Astrocyte of the hippocampus (primary cell): ENCODE measurements at regions not wholly inside any gene's neighbourhood (a gene's known extent, or its start where the extent isn't known, plus 50 kb on each side); places are given as distances from the start of the nearest gene placed in this dataset.
A peak's percentile ranks its signal among the peaks of the same experiment; 100 is the strongest.
"Not testable (repeated sequence)": the region's sequence is repeated elsewhere in the genome, so short reads cannot be mapped to it uniquely, and the experiment has no call there.

Source experiments
- DNase-seq: peaks from one replicate; pipeline ENCODE4 v3.0.0; 2011; ENCODE audit warnings: low read depth, low spot score

GRCh38 chr14:53365486-53366130 is 212.5 kb upstream of the DDHD1 start:
- DNase-seq: no peak

- not testable (repeated sequence) for DNase-seq
Observed at GRCh38 chr14:53362916-53363315, 209.8 kb upstream of the DDHD1 start.

GRCh38 chr14:53360829-53361228 is 207.7 kb upstream of the DDHD1 start:
- DNase-seq: no peak

- DNase-seq: no peak
Observed at GRCh38 chr14:53358166-53358565, 205.0 kb upstream of the DDHD1 start.

- no peak for DNase-seq
Observed at GRCh38 chr14:53356361-53357150, 203.4 kb upstream of the DDHD1 start.

DNA sequence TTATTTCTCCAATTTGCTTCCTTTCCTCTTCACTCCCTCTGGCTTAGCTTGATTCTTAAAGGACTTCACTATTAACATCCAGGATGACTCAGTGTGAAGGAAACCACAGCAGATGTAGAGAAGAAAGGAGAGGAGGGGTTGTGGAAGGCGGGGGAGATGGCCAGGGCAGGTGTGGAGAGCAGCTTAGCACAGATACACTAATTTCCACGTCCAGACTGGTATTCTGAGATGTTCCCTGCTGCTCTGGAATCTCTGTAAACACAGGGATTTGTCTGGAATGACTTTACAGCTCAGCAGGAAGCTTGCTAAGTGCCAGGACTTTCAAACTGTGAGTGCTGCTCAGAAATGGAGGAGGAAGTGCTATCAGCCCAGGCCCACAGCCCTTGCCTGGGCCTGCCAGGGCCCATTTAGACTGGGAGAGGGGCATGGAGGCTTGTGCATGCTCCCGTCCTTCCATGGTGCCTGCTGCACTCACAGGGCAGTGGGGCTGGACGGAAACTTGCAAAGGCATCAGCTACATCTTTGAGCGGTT is 202.5 kb upstream of the DDHD1 start:
- peak; percentile 80 for DNase-seq

DNA sequence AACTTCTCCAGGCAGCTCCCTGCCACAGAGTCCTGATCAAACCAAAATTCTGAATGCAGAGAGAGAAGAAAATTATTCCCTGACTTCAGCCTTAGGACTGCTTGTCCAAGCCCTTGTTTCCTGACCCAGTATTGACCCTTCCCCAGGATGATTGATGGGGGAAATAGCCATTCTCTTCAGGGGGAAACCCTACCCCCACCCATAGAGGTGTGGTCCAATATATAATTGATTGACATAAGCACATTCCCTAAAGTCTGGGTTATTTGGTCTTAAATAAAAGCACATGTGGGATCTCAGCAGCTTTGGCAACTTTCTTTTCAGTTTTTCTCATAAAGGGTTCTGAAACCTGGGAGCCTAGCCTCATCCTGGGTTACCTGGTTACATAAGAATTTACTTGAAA is 201.2 kb upstream of the DDHD1 start:
- DNase-seq: no peak

GRCh38 chr14:53350866-53351265 is 197.7 kb upstream of the DDHD1 start:
- DNase-seq: no peak

GRCh38 chr14:53350429-53350828 is 197.3 kb upstream of the DDHD1 start:
- DNase-seq: peak; percentile 47

DNA sequence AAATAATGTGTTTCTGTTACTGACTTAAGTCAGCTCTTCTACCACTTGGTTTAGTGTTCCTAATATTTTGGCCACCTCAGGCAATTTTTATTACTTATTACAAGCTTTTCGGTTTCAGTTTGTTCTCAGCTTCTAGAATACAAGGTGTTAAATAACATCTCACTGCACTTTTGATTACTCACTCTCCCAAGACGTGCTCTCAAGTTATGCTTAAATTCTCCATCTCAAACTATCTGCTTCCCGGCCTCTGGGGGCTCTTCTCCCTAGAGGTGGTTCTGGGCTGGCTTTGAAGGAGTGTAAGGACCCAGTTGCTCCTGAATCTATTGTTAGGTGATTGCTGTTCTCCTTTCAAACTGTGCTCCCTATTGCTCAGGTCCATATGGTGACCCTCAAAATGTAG is 193.9 kb upstream of the DDHD1 start:
- no peak for DNase-seq

GRCh38 chr14:53341324-53341723 is 188.2 kb upstream of the DDHD1 start:
- peak; percentile 42 for DNase-seq

- DNase-seq: peak; percentile 70
Observed at GRCh38 chr14:53338192-53338591, 185.1 kb upstream of the DDHD1 start.

- DNase-seq: no peak
Observed at GRCh38 chr14:53336729-53337128, 183.6 kb upstream of the DDHD1 start.

GRCh38 chr14:53333809-53334208 is 180.7 kb upstream of the DDHD1 start:
- DNase-seq: no peak

DNA sequence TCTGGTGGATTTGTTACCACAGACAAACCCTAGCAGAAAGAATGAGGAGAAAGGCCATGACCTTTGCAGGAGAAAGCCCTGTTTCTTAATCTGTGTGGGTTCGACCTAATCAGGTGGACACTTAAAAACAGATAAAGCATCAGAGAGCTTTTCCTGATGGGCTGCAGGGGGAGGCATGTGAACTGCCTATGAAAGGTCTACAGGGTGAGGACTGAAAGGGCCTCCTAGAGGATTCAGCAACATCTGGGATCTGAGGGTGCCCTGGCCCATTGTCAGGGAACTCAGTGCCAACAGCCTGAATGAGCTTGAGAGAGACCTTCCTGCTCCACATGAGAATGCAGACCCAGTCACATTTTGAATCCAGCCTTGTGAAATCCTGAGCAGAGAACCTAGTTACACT is 178.8 kb upstream of the DDHD1 start:
- DNase-seq: no peak

GRCh38 chr14:53331247-53331646 is 178.1 kb upstream of the DDHD1 start:
- DNase-seq: peak; percentile 41

DNA sequence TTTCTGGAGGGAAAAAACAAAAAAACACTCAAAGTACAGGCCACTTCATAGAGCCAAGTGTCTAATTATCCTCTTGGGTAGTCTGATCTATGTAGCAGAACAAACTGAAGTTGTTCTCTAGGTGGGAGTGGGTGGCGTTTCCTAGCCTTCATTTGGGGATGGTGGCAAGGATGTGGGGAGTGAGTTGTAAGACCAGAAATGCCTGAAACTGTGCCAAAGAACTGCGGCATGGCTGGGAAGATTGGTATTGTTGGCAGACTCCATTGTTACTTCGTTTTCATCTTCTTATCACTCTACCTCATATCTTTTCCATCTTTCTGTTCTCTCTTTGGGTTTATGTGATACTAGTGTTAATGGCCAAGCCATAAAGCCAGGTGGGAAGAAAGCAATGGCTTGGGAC is 177.3 kb upstream of the DDHD1 start:
- peak; percentile 44 for DNase-seq

GRCh38 chr14:53328841-53329240 is 175.7 kb upstream of the DDHD1 start:
- no peak for DNase-seq

DNA sequence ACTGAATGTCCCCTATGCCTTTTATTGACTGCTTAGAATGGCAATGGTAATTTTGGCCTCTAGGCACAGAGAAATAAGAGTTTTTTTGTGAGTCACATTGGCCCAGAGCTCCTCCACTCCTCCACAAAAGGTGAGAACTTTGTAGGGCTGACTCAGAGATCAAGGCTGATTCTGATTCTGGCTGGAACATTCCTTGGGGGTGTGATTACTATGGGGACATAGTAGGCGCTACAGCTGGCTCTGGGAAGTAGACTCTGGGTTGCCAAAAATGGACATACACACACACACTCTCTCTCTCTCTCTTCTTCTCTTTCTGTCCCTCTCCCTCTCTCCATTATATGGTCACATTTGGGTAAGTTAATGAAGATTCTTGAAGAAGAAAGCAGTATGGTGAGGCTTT is 174.6 kb upstream of the DDHD1 start:
- peak; percentile 71 for DNase-seq

- DNase-seq: no peak
Observed at GRCh38 chr14:53325176-53325806, 172.2 kb upstream of the DDHD1 start.

- DNase-seq: no peak
Observed at GRCh38 chr14:53316504-53316903, 163.4 kb upstream of the DDHD1 start.

- DNase-seq: no peak
Observed at GRCh38 chr14:53310412-53310811, 157.3 kb upstream of the DDHD1 start.

GRCh38 chr14:53306911-53307310 is 153.8 kb upstream of the DDHD1 start:
- peak; percentile 35 for DNase-seq
